HepG2 (cell line): ENCODE measurements at regions not wholly inside any gene's neighbourhood (a gene's known extent, or its start where the extent isn't known, plus 50 kb on each side); places are given as distances from the start of the nearest gene placed in this dataset.

Experiments
- ARHGAP35 ChIP-seq: sonication (generic); formaldehyde crosslinking; IDR thresholded peaks from 2 replicates; pipeline ENCODE4 v1.9.0; 2022; ENCODE audit warnings: mild to moderate bottlenecking, inconsistent platforms, moderate library complexity, missing genetic modification reagents, borderline replicate concordance
- ATAD3A ChIP-seq: sonication (generic); formaldehyde crosslinking; IDR thresholded peaks from 2 replicates; pipeline ENCODE4 v1.4.0; 2020; ENCODE audit warnings: missing genetic modification reagents
- ATF7 ChIP-seq, 2 experiments: fragments of 450-650 bp in 1 of 2; sonication (generic) in 1 of 2; formaldehyde crosslinking in 1 of 2; IDR thresholded peaks; 2 replicates each; pipeline versions ENCODE4 v1.4.0 to v1.6.1; 2016 to 2020; ENCODE audit warnings: antibody characterized with exemption in 1 of 2, mild to moderate bottlenecking in 1 of 2, missing genetic modification reagents in 1 of 2
- CREB1 ChIP-seq, 2 experiments: fragments of 450-650 bp in 1 of 2; IDR thresholded peaks; 2 replicates each; pipeline ENCODE4 v1.6.1; 2016 to 2017; ENCODE audit warnings: control low read depth in 1 of 2, mild to moderate bottlenecking in 1 of 2, missing compliant biosample characterization in 1 of 2, missing genetic modification characterization in 1 of 2
- DNMT3B ChIP-seq: conservative IDR thresholded peaks from 2 replicates; pipeline ENCODE4 v1.6.1; 2016; ENCODE audit warnings: missing biosample characterization, control low read depth
- NBN ChIP-seq: fragments of 450-650 bp; conservative IDR thresholded peaks from 2 replicates; pipeline ENCODE4 v1.6.1; 2017
- NCOA5 ChIP-seq: sonication (generic); formaldehyde crosslinking; IDR thresholded peaks from 2 replicates; pipeline ENCODE4 v1.4.0; 2020; ENCODE audit warnings: missing genetic modification reagents
- NFATC3 ChIP-seq: sonication (generic); formaldehyde crosslinking; IDR thresholded peaks from 2 replicates; pipeline ENCODE4 v1.5.1; 2020; ENCODE audit warnings: mild to moderate bottlenecking, missing genetic modification reagents
- TFDP1 ChIP-seq: IDR thresholded peaks from 2 replicates; pipeline ENCODE4 v1.6.1; 2016; ENCODE audit warnings: missing compliant biosample characterization, missing genetic modification reagents, borderline replicate concordance
- ZBTB20 ChIP-seq: sonication (generic); formaldehyde crosslinking; IDR thresholded peaks from 2 replicates; pipeline ENCODE4 v1.8.1; 2023; ENCODE audit warnings: missing genetic modification reagents, low read depth, mild to moderate bottlenecking, borderline replicate concordance
- ZEB1 ChIP-seq: IDR thresholded peaks from 2 replicates; pipeline ENCODE4 v1.6.1; 2012; ENCODE audit warnings: mild to moderate bottlenecking, low read depth, inconsistent platforms; ENCODE audit not compliant: insufficient replicate concordance
- ZKSCAN8 ChIP-seq: IDR thresholded peaks from 2 replicates; pipeline ENCODE4 v1.6.1; 2016; ENCODE audit warnings: borderline replicate concordance, missing genetic modification reagents, missing compliant biosample characterization
- ZNF138 ChIP-seq: sonication (generic); formaldehyde crosslinking; IDR thresholded peaks from 2 replicates; pipeline ENCODE4 v1.5.0; 2020; ENCODE audit warnings: mild to moderate bottlenecking, low read depth, missing genetic modification reagents
- ZNF17 ChIP-seq: sonication (generic); formaldehyde crosslinking; IDR thresholded peaks from 2 replicates; pipeline ENCODE4 v1.5.0; 2020; ENCODE audit warnings: mild to moderate bottlenecking, missing genetic modification reagents
- ZNF230 ChIP-seq: sonication (generic); formaldehyde crosslinking; IDR thresholded peaks from 2 replicates; pipeline ENCODE4 v1.4.0; 2020; ENCODE audit warnings: mild to moderate bottlenecking, missing genetic modification reagents
- ZNF318 ChIP-seq: sonication (generic); formaldehyde crosslinking; IDR thresholded peaks from 2 replicates; pipeline ENCODE4 v1.4.0; 2020; ENCODE audit warnings: mild to moderate bottlenecking, missing genetic modification reagents
- ZNF446 ChIP-seq: sonication (generic); formaldehyde crosslinking; IDR thresholded peaks from 2 replicates; pipeline ENCODE4 v1.5.0; 2020; ENCODE audit warnings: mild to moderate bottlenecking, missing genetic modification reagents
- ZNF501 ChIP-seq: sonication (generic); formaldehyde crosslinking; IDR thresholded peaks from 2 replicates; pipeline ENCODE4 v1.5.1; 2020; ENCODE audit warnings: mild to moderate bottlenecking, moderate library complexity, missing genetic modification reagents
- ZNF629 ChIP-seq: sonication (generic); formaldehyde crosslinking; conservative IDR thresholded peaks from 2 replicates; pipeline ENCODE4 v1.5.0; 2020; ENCODE audit warnings: missing genetic modification reagents
- ZNF709 ChIP-seq: sonication (generic); formaldehyde crosslinking; IDR thresholded peaks from 2 replicates; pipeline ENCODE4 v1.5.0; 2020; ENCODE audit warnings: mild to moderate bottlenecking, missing genetic modification reagents
- ZNF850 ChIP-seq: sonication (generic); formaldehyde crosslinking; conservative IDR thresholded peaks from 2 replicates; pipeline ENCODE4 v1.9.0; 2021; ENCODE audit warnings: mild to moderate bottlenecking, missing genetic modification reagents
- ZSCAN9 ChIP-seq: IDR thresholded peaks from 2 replicates; pipeline ENCODE4 v1.6.1; 2016; ENCODE audit warnings: borderline replicate concordance

GRCh38 chr2:144331674-144332355, 188.1 kb downstream of the ZEB2 start (continued):
- TF ChIP-seq DNMT3B (CRISPR knock-in tag) (no peak; the same call in 1 of the 2 replicates), ZNF17 (CRISPR knock-in tag) (no peak), ZEB1 (no peak), ZNF446 (CRISPR knock-in tag) (peak; percentile 76; the same call in 1 of the 2 replicates), ZNF629 (CRISPR knock-in tag) (no peak), ATF7 (IDR thresholded peaks at IDR 0.05) (no peak), ATF7 (CRISPR knock-in tag; IDR thresholded peaks at IDR 0.05) (no peak), ZNF850 (CRISPR knock-in tag) (no peak), ZNF318 (peak; percentile 43; the same call in 1 of the 2 replicates), ATAD3A (no peak), ZNF138 (CRISPR knock-in tag) (peak; percentile 74; the same call in 1 of the 2 replicates), TFDP1 (peak; percentile 78; the same call in 1 of the 2 replicates), ZBTB20 (CRISPR knock-in tag) (peak; percentile 60; the same call in 1 of the 2 replicates), NCOA5 (no peak), ZKSCAN8 (CRISPR knock-in tag) (0 out of 2 replicates have a peak, but pooled peaks have one; percentile 40), CREB1 (IDR thresholded peaks at IDR 0.05) (no peak), CREB1 (CRISPR knock-in tag; IDR thresholded peaks at IDR 0.05) (no peak), NBN (no peak), ZNF709 (CRISPR knock-in tag) (no peak; the same call in 1 of the 2 replicates), ZNF230 (CRISPR knock-in tag) (no peak; the same call in 1 of the 2 replicates), NFATC3 (CRISPR knock-in tag) (no peak), ARHGAP35 (CRISPR knock-in tag) (peak; percentile 66; the same call in 1 of the 2 replicates), ZNF501 (no peak; the same call in 1 of the 2 replicates), ZSCAN9 (CRISPR knock-in tag) (0 out of 2 replicates have a peak, but pooled peaks have one; percentile 43)
